ENCODE measurements at regions not wholly inside any gene's neighbourhood (a gene's known extent, or its start where the extent isn't known, plus 50 kb on each side); places are given as distances from the start of the nearest gene placed in this dataset.

- TF ChIP-seq POLR2AphosphoS5 (IDR thresholded peaks at IDR 0.05) (no peak), POLR2A (IDR thresholded peaks at IDR 0.05) (no peak), CTCF (IDR thresholded peaks at IDR 0.05) (no peak), EP300 (IDR thresholded peaks at IDR 0.05) (no peak)
- Histone ChIP-seq H3K27me3 (no peaks in the 10 kb centered on the region), H3K4me1 (no peaks in the 10 kb centered on the region), H3K36me3 (no peaks in the 10 kb centered on the region), H3K9me3 (no peaks in the 10 kb centered on the region), H3K4me3 (no peak overlapping the region), H3K27ac (no peak overlapping the region)
- peak in 1 of 2 donors; percentile 69 for ATAC-seq (ENCODE audit: low FRiP score in 2 of 2)
- WGBS, 2 donors, result 45 to 54% methylated on average over 4 of the region's 4 CpGs
- DNase-seq, result no peak
Measured at GRCh38 chr3:99128725-99129505, 227.4 kb upstream of the DCBLD2 start.

- H3K27me3 ChIP-seq, result no peaks in the 10 kb centered on the region
- H3K36me3 ChIP-seq, result no peaks in the 10 kb centered on the region
- H3K4me3 ChIP-seq, result no peak overlapping the region
- H3K4me1 ChIP-seq, result no peaks in the 10 kb centered on the region
- ATAC-seq (ENCODE audit: low FRiP score in 2 of 2) (no peak), DNase-seq (no peak)
- WGBS, 2 donors, result 51 to 68% methylated on average over 2 of the region's 2 CpGs
- TF ChIP-seq CTCF (IDR thresholded peaks at IDR 0.05) (no peak), POLR2A (IDR thresholded peaks at IDR 0.05) (no peak), POLR2AphosphoS5 (IDR thresholded peaks at IDR 0.05) (no peak), EP300 (IDR thresholded peaks at IDR 0.05) (no peak)
- H3K27ac ChIP-seq, result no peak overlapping the region
- no peaks in the 10 kb centered on the region for H3K9me3 ChIP-seq
Measured at GRCh38 chr3:99128235-99128634, 226.7 kb upstream of the DCBLD2 start.

GRCh38 chr3:99126316-99126715 lies 224.8 kb upstream of the DCBLD2 start:
- DNase-seq (no peak), ATAC-seq (ENCODE audit: low FRiP score in 2 of 2) (no peak)
- Histone ChIP-seq H3K9me3 (no peaks in the 10 kb centered on the region), H3K27me3 (no peaks in the 10 kb centered on the region), H3K4me3 (no peak overlapping the region), H3K4me1 (no peaks in the 10 kb centered on the region), H3K36me3 (no peaks in the 10 kb centered on the region), H3K27ac (no peak overlapping the region)
- TF ChIP-seq POLR2A (IDR thresholded peaks at IDR 0.05), result no peak
- WGBS, 2 donors, result 67 to 85% methylated on average over 1 of the region's 1 CpG

GRCh38 chr3:99119385-99119784 lies 217.9 kb upstream of the DCBLD2 start:
- no peak for DNase-seq
- Histone ChIP-seq H3K27ac (no peak overlapping the region), H3K27me3 (no peaks in the 10 kb centered on the region), H3K4me1 (no peaks in the 10 kb centered on the region), H3K9me3 (no peaks in the 10 kb centered on the region), H3K36me3 (no peaks in the 10 kb centered on the region), H3K4me3 (no peak overlapping the region)
- no peak for TF ChIP-seq CTCF (IDR thresholded peaks at IDR 0.05)
- no peak for TF ChIP-seq POLR2A (IDR thresholded peaks at IDR 0.05)
- TF ChIP-seq EP300 (IDR thresholded peaks at IDR 0.05), result no peak
- TF ChIP-seq POLR2AphosphoS5 (IDR thresholded peaks at IDR 0.05), result no peak
- WGBS, 2 donors, result 92 to 93% methylated on average over 1 of the region's 1 CpG
- ATAC-seq (ENCODE audit: low FRiP score in 2 of 2), result no peak

DNA sequence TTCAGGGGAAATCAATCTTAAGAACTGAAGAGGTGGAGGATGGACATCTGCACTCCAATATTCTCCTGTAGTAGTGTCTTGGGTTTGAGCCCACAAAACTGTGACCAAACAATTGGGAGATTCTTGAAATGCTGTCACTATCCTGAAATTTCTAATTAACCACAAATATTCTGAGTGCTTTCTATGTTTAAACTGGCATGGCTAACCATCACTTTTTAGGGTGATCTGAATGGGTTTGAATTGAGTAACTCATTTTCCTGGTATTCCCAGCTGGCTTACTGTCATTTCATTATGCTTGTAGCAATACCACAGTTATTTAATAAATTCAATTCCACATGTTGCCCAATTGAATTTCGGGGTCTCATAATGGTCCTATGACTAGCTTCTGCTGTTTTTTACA lies 216.9 kb upstream of the DCBLD2 start:
- H3K4me1 ChIP-seq, result no peaks in the 10 kb centered on the region
- DNase-seq, result no peak
- no peaks in the 10 kb centered on the region for H3K9me3 ChIP-seq
- no peak overlapping the region for H3K27ac ChIP-seq
- TF ChIP-seq POLR2A (IDR thresholded peaks at IDR 0.05), result no peak
- TF ChIP-seq CTCF (IDR thresholded peaks at IDR 0.05), result no peak
- no peak for TF ChIP-seq POLR2AphosphoS5 (IDR thresholded peaks at IDR 0.05)
- no peak for TF ChIP-seq EP300 (IDR thresholded peaks at IDR 0.05)
- 0 to 28% methylated on average over 1 of the region's 1 CpG for WGBS, 2 donors
- H3K4me3 ChIP-seq, result no peak overlapping the region
- no peaks in the 10 kb centered on the region for H3K27me3 ChIP-seq
- ATAC-seq (ENCODE audit: low FRiP score in 2 of 2), result no peak
- H3K36me3 ChIP-seq, result no peaks in the 10 kb centered on the region

Data from upper lobe of left lung (tissue), 6 donors.